ENCODE measurements at regions not wholly inside any gene's neighbourhood (a gene's known extent, or its start where the extent isn't known, plus 50 kb on each side); places are given as distances from the start of the nearest gene placed in this dataset.

DNA sequence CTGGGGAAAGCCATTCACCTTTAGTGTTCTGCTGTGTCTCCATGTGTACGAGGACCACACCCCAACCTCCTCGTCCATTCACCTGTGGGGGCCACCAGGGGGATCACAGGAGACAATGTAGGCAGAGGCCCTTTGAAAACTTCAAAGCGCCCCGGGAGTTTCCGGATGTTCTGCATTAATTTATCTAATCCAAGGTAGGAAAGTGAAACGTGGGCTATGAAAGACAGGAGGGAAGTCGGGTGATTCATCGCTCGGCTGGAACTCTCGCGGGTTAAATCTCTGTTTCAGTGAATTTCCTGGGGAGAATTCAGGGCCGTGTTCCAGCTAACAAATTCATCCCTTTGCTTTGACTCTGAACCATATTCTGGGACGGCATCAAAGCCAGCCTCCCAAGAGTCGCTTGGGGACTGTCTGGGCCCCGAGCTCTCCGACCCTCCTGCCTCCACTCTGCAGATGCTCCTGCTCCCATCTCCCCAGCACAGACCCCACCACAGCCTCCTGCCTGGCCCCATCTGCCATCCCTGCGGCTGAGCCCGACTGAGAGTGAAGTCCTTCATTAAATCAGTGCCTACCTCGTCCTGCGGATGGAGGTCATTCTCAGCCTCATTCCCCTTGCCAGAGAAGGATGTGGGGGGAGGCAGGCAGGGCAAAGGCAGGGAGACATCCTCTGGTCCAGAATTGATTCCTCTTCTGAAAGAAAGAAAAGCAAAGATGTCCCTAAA is 114.1 kb upstream of the CARD11 start:
- TF ChIP-seq EZH2phosphoT487 (IDR thresholded peaks at IDR 0.05; ENCODE audit: borderline replicate concordance, low read length) (no peak), CTCF (IDR thresholded peaks at IDR 0.05; ENCODE audit: low read depth, low read length, poor library complexity, severe bottlenecking) (no peak)
- Histone ChIP-seq H3K4me2 (ENCODE audit: low read length) (no peak overlapping the region), H3K9me2 (replicated peaks; ENCODE audit: control insufficient read depth, low read length) (no peaks in the 10 kb centered on the region), H3K4me1 (ENCODE audit: control insufficient read depth, low read length) (peaks cover 34% of the 10 kb centered on the region), H3K36me3 (ENCODE audit: control insufficient read depth, low read length) (no peaks in the 10 kb centered on the region), H3F3A (ENCODE audit: control insufficient read depth, insufficient read depth) (peaks cover 10% of the 10 kb centered on the region), H3K27me3 (ENCODE audit: control insufficient read depth, low read length) (peaks cover 8% of the 10 kb centered on the region; the same call in 1 of the 2 replicates), H4K20me1 (ENCODE audit: control insufficient read depth, insufficient read depth, low read depth, low read length) (no peaks in the 10 kb centered on the region), H3K4me3 (ENCODE audit: low read length) (no peak overlapping the region), H3K79me2 (ENCODE audit: control insufficient read depth, low read length) (no peaks in the 10 kb centered on the region), H3K27ac (ENCODE audit: low read depth, low read length) (no peak overlapping the region), H3K9me3 (ENCODE audit: control insufficient read depth, insufficient read depth, low read length) (no peaks in the 10 kb centered on the region)

GRCh38 chr7:3158341-3158760 is 114.7 kb upstream of the CARD11 start:
- Histone ChIP-seq H3K27ac (ENCODE audit: low read depth, low read length) (no peak overlapping the region), H3K9me2 (replicated peaks; ENCODE audit: control insufficient read depth, low read length) (no peaks in the 10 kb centered on the region), H3K27me3 (ENCODE audit: control insufficient read depth, low read length) (peaks cover 8% of the 10 kb centered on the region; the same call in 1 of the 2 replicates), H3K36me3 (ENCODE audit: control insufficient read depth, low read length) (no peaks in the 10 kb centered on the region), H3K4me1 (ENCODE audit: control insufficient read depth, low read length) (peaks cover 28% of the 10 kb centered on the region), H3K4me2 (ENCODE audit: low read length) (no peak overlapping the region), H3F3A (ENCODE audit: control insufficient read depth, insufficient read depth) (peaks cover 6% of the 10 kb centered on the region), H4K20me1 (ENCODE audit: control insufficient read depth, insufficient read depth, low read depth, low read length) (no peaks in the 10 kb centered on the region), H3K4me3 (ENCODE audit: low read length) (no peak overlapping the region), H3K79me2 (ENCODE audit: control insufficient read depth, low read length) (no peaks in the 10 kb centered on the region), H3K9me3 (ENCODE audit: control insufficient read depth, insufficient read depth, low read length) (no peaks in the 10 kb centered on the region)
- TF ChIP-seq EZH2phosphoT487 (IDR thresholded peaks at IDR 0.05; ENCODE audit: borderline replicate concordance, low read length), result no peak
- TF ChIP-seq CTCF (IDR thresholded peaks at IDR 0.05; ENCODE audit: low read depth, low read length, poor library complexity, severe bottlenecking), result no peak

DNA sequence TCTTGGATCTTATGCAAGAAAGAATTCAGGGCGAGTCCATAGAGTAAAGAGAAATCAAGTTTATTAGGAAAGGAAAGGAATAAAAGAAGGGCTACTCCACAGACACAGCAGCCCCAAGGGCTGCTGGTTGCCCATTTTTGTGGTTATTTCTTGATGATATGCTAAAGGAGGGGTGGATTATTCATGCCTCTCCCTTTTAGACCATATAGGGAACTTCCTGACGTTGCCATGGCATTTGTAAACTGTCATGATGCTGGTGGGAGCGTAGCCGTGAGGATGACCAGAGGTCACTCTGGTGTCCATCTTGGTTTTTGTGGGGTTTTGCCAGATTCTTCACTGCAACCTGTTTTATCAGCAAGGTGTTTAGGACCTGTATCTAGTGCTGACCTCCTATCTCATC is 115.4 kb upstream of the CARD11 start:
- H3K79me2 ChIP-seq (ENCODE audit: control insufficient read depth, low read length), result no peaks in the 10 kb centered on the region
- H3K4me3 ChIP-seq (ENCODE audit: low read length), result no peak overlapping the region
- H3K4me2 ChIP-seq (ENCODE audit: low read length), result no peak overlapping the region
- peaks cover 21% of the 10 kb centered on the region for H3K4me1 ChIP-seq (ENCODE audit: control insufficient read depth, low read length)
- no peaks in the 10 kb centered on the region for H3K36me3 ChIP-seq (ENCODE audit: control insufficient read depth, low read length)
- H3F3A ChIP-seq (ENCODE audit: control insufficient read depth, insufficient read depth), result no peaks in the 10 kb centered on the region
- no peak overlapping the region for H3K27ac ChIP-seq (ENCODE audit: low read depth, low read length)
- no peaks in the 10 kb centered on the region for H3K9me3 ChIP-seq (ENCODE audit: control insufficient read depth, insufficient read depth, low read length)
- no peaks in the 10 kb centered on the region for H3K9me2 ChIP-seq (replicated peaks; ENCODE audit: control insufficient read depth, low read length)
- TF ChIP-seq EZH2phosphoT487 (IDR thresholded peaks at IDR 0.05; ENCODE audit: borderline replicate concordance, low read length), result no peak
- TF ChIP-seq CTCF (IDR thresholded peaks at IDR 0.05; ENCODE audit: low read depth, low read length, poor library complexity, severe bottlenecking), result no peak
- peaks cover 8% of the 10 kb centered on the region; the same call in 1 of the 2 replicates for H3K27me3 ChIP-seq (ENCODE audit: control insufficient read depth, low read length)
- no peaks in the 10 kb centered on the region for H4K20me1 ChIP-seq (ENCODE audit: control insufficient read depth, insufficient read depth, low read depth, low read length)
